HG03432 (cell line): ENCODE measurements at regions not wholly inside any gene's neighbourhood (a gene's known extent, or its start where the extent isn't known, plus 50 kb on each side); places are given as distances from the start of the nearest gene placed in this dataset.
"Not testable (repeated sequence)": the region's sequence is repeated elsewhere in the genome, so short reads cannot be mapped to it uniquely, and the experiment has no call there.

Experiments
- ATAC-seq: cut with Tn5 transposase; IDR thresholded peaks from one replicate; pipeline ENCODE4 v1.9.1; 2021; ENCODE audit warnings: mild to moderate bottlenecking, moderate library complexity; ENCODE audit not compliant: unreplicated experiment

DNA sequence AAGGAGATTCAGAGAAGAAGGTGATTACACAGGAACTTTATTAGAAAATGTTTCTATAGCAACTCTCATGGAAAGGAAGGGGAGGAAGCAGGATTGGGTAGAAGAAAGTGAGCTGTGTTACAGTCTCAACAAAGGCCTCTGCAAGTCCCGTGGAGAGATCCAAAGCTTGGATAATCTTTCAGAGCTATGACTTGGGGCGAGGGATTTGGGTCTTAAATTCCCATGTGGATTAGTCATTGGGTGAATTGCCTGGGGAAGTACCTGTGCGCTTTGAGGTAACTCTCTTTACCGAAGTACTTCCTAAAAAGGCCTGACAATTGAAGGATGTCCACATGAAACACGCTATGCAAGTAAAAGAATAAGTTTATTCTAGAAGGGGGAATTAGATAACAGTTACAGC, 133.8 kb upstream of the ANKRD50 start:
- ATAC-seq: no peak

DNA sequence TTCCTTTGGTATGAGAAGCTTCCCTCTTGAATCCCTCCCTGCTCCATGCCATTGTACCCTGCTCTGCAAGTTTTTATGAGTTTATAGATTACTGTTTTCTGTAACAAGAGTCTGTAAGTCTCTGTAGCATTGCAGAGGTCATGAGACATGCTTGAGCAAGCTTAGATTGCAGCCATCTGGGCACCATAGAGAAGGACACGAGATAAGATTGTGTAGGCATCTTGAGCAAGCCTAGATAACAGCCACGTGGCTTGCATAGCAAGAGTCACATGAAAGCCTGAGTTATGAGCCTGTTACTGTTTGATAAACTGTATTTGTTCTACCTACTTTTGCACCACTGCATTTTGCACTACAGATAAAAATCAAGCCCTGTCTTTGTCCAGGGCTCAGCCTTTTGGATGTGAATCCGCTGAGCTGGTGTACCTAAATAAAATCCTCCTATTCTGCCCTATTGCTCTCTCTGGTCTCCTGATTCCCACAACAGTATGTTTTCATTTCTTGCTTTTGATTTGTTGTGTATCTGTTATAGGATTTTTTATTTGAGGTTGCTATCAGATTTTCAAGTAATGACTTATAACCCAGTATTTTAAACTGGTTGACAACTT, 127.4 kb upstream of the ANKRD50 start:
- ATAC-seq: no peak

DNA sequence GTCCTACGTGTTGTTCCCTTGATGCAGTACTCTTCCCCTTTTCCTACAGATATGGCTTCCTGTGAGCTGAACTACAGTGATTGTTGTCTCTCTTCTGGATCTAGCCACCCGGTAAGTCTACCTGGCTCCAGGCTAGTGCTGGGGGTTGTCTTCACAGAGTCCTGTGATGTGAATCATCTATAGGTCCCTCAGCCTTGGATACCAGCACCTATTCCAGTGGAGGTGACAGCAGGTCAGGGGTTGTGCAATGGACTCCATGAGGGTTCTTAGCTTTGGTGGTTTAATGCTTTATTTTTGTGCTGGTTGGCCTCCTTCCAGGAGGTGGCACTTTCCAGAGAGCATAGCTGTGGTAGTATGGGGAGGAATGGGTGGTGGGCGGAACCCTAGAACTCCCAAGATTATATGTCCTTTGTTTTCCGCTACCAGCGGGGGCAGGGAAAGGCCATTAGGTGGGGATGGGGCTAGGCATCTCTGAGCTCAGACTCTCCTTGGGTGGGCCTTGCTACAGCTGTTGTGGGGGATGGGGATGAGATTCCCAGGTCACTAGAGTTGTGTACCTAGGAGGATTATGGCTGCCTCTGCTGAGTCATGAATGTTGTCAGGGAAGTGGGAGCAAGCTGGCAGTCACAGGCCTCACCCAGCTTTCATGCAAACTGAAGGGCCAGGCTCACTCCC, 121.4 kb upstream of the ANKRD50 start:
- ATAC-seq: no peak

DNA sequence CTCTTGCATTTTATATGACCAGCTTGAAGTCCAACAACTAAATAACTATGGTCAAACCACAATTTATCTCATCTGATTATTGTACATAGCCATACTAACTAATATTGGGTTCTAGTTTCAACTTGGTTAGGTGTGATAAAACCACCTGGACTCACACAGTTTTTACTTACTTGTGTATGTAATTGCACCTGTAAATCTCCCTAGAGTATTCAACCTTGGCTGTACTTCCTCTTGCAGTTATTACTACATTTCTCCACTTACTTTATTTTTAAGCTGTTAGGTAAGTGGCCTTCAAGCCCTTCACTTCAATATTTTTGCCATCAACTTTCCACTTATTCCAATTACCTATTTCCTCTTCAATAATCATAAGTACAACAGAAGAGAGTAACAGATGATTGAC, 115.8 kb upstream of the ANKRD50 start:
- no peak for ATAC-seq

DNA sequence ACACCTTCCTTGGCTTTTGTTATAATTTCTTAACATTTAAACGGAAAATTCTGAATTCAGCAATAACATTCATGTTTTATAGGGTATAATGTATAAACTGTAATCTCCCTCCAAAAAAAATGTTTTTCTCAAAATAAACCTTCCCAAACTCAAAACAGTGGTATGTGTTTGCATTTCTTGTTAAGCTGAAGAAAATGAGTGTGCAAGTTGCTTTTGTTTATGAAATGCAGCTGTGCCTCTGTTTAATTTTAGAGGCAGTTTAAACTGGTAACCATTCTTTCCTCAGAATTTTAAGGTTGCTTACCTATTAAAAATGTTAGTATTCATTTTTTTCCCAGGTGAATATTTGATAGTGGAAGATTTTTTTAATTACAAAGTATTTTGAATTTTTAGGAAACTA, 105.0 kb upstream of the ANKRD50 start:
- ATAC-seq: no peak

DNA sequence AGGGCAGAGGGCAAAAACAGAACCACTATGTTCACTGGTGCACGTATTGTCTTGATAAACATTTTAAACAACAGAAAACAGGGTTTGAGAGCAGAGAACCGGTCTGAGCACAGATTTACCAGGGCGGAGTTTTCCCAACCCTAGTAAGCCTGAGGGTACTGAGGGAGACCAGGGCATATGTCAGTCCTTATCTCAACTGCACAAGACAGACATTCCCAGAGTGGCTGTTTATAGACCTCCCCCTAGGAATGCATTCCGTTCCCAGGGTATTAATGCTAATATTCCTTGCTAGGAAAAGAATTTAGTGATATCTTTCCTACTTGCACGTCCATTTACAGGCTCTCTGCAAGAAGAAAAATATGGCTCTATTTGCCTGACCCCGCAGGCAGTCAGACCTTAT, 99.7 kb upstream of the ANKRD50 start:
- ATAC-seq: not testable (repeated sequence)

DNA sequence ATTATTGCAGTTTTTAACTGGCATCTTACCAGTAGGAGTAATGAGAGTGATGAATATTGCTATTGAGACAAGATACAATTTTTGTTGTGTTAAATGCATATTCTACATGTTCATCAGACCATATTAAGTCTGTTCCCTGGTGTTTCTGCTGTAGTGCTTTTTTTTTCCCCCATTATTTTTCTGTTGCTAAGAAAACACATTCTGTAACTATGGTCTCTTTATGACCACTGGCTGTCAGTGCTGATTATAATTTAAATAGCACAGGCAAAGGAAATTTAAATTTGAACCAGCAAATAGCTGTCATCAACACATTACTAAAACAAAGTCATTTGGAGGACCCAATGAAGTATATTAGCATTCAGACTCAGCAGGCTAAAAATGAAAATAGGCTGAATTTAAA, 98.3 kb upstream of the ANKRD50 start:
- no peak for ATAC-seq

DNA sequence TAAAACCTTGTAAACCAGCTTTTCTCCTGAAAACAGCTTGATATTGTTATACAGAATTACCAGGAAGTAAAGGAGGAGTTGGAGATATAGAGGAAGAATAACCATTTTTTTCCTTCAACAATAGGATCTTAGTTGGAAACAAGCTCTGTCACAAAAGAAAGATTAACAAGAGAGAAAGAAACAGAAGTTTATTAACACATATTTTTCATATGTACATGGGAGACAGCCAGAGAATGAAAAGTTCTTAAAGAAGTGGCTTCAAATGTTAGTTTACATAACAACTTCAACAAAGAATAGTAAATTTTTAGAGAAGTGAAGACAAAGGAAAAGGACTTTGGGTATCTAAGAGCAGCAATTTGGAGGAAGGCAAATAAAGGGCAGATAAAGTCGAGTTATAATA, 94.9 kb upstream of the ANKRD50 start:
- no peak for ATAC-seq

DNA sequence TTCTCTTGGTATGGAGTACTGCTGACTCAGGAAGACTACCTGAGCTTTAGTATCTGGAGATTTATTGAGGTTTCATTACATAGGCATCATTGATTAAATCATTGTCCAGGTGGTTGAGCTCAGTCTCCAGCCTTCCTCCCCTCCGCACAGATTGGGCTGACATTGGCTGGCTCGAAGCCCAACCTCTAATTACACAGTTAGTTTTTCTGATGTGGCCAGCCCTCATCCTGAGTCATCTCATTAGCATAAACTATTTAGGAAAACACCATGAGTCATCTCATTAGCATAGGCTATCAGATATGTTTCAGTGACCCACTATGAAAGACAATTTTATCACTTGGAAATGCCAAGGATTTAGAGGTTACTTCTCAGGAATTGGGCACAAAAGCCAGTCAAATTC, 93.9 kb upstream of the ANKRD50 start:
- no peak for ATAC-seq

DNA sequence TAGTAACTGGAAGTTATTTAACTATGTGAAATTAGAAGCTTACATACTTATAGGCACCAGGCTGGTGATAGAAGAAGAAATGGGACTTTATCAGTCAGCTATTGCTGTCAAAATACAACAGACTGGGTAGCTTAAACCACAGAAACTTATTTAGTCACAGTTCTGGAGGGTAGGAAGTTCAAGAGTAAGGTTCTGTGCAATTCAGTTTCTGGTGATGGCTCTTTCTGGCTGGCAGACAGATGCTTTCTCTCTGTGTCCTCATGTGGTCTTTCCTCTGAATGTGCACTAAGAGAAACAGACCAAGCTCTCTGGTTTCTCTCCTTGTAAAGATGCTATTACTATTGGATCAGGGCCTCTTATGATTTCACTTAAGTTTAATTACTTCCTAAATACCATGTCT, 92.1 kb upstream of the ANKRD50 start:
- peak; percentile 92 for ATAC-seq

DNA sequence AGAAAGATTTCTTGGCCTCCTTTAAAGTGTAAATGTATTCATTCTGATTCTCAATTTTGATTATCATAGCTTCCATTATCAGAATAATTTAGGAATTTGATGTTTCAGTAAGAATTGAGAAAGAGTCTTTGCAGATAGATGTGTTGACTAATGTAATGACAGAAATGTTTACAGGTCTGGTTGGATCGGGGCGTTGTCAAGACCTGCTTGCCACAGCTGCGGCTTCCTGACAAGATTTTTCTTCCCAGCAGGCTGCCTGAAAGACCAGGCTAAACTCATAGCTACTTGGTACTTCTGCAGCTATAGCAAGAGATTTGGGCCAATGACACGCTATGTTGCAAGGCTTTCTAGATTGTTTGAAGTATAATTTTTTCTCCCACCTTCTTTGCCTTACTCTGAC, 91.5 kb upstream of the ANKRD50 start:
- peak; percentile 3 for ATAC-seq

DNA sequence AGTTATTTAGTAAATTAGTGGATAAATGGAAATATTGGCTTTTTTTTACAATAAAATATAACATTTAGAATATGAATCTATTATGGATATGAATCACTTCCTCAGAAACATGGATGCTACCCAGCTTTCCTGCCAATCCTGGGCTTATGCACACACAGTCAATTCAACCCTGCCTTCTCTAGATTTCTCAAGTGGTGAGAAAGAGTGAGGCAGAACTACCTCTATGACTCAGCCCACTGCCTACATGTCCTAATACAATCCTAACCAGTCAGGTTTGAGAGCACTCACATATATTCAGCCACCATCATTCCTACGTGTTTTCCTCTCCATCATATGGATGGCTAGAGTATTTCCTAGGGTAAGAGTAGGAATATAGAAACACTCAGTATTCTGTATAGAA, 91.1 kb upstream of the ANKRD50 start:
- peak; percentile 74 for ATAC-seq

DNA sequence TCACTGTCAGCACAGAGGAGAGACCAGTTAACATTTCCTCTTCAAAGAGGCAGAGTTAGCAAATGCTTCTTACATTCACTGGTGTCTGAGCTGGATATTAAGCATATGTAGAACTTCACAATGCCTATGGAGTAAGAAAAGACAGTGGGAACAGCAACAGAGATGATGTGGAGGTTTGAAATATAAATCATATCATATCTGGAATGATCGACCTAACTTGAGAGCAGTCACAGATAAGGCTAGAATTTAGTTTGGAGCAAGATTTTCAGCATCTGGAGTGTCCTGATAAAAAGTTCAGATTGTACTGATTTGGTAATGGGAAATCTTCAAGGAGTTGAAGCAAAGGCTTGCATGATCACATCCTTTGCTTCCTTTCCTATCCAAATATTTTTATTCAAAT, 90.5 kb upstream of the ANKRD50 start:
- ATAC-seq: no peak

DNA sequence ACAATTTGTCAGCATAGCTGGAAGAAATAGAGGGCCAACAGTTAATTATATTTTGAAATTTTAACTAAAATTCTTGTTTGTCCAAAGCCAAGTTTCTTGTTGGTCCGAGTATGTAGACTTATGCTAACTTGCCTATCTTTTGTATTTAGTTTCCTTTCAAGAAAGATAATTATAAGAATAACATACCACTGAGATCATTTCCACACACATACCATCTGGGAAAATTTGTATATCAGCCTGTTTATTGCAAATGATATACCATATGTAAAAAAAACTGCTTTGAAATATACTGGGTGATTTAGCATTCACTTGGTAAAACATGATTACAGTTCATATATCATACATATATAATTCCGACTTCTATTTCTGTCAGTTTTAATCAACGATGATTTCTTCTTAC, 84.7 kb upstream of the ANKRD50 start:
- ATAC-seq: no peak

DNA sequence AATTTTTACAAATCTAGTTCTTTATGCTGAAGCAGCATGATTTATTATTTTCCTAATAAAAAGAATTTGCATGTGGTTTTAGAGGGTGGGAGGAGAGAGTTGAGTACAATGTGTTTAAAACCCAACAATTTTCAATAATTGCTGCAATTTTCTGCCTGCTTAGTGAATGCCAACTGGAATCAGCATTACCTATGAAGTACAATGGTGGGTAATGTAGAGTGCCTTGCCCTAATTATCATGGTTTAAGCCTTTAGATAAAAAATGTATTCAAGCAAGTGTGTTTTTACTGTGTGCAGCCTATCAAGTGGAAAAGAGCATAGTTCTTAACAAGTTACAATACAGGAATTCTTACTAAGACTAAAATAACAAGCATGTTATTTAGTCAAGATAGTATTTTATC, 77.9 kb upstream of the ANKRD50 start:
- ATAC-seq: no peak

DNA sequence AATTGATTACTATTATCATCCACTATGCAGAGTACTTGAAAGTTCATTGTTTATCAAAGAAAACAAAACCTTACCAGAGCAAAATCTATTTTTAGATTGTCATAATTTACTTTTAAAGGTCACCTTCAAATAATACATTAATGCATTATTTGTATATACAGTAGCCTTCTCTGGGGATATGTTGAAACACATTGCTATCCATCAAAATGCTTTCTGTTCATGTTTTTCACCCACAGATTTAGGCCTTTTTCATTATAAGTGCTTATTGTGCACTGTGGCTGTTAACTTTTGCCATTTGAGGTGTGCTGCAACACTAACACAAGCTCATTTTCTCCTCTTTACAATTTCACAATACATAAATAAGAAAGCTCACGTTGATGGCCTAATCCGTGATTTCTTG, 74.1 kb upstream of the ANKRD50 start:
- ATAC-seq: no peak

DNA sequence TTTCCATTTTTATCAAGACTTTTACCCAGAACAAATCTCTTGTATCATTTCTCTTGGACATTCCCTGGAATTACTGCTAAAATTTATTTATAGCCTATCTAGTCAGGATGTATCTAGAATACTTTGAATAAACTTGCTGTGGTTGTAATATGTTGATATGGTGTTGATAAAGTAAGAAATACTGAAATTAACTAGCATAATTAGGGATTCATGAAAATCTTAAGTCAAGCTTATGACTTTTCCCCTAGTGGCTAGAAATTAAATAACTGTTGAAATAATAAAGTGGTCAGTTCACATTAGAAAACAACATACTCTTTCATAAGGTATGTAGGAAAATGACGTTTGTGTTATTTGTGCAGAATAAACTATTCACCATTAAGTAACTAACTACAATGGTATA, 73.1 kb upstream of the ANKRD50 start:
- ATAC-seq: no peak

DNA sequence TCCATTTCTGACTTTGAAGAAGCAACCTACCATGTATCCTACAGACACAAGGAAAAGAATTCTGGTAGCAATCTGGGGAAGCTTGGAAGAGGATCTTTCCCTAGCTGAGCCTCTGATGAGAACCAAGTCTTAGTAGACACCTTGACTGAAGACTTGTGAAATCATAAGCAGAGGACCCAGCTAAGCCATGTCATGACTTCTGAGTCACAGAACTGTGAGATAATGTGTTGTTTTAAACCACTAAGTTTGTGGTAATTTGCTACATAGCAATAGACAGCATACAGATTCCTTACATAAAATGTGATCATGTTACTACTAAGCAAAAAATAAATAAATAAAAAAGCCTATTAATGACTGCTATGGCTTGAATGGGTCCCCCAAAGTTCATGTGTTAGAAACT, 71.3 kb upstream of the ANKRD50 start:
- no peak for ATAC-seq

DNA sequence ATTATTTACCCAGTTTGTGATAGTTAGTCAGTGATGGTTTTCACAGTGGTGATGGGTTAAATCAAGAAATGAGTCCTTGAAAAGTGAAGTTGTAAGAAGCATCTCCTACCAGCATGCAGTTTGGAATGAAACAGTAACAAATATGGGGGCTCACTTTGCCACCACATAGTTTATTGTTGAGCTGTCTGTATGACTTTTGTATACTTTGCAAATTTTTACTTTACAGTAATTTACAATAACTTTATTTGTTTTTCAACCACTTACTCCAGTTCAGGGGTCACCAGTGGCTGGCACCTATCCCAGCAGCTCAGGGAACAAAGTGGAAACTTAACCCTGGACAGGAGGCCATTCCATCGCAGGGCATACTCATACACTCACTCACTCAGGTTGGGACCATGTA, 64.5 kb upstream of the ANKRD50 start:
- no peak for ATAC-seq

DNA sequence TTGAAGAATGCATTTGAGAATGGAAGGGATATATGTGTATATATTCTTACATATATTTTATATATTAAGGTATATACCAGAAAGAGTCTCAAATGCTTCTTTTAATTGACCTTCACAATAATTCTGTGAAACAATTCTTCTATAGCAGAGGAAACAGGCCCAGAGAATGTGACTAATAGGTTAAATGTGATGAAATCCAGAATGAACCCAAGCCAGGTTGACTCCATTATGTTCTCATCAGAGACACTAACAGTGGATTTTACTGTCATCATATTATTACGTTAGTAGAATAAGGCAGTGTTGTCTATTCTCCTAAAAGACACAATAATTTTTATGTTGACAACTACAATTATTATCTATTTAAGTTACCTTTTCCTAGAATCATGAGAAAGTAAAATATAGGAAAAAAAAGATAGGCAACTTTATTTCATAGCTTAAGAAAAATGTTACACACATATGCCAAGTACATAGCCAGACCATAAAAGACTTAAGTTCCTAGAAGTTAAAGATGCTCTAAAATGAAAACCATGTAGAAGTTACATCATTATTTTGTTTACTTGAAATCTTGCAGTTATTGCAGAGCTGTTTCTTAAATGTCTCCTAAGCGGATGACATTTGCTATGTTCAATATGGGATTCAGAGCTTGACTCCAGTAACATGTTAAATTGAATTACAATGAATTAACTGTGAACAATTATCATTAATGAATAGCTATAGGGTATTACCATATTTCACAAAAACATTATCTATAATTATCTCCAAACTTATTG, 56.2 kb upstream of the ANKRD50 start:
- no peak for ATAC-seq

DNA sequence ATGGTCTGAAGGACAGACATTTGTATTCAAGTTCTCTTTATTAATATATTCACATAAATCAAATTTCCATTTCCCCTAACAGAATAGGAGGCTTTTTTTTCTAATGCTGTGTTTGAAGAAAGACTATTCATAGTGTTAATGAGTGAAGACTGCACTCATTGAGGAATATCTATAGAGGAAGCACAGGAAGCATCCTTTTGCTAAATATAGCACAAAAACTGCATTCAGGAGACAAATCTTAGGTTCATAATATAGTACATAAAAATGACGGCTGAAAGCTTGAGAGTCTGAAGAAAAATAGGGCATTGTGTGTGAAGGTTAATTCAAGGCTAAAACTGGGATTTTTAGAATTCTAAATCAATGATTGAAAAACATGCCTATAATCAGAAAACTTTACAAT, 50.4 kb upstream of the ANKRD50 start:
- ATAC-seq: no peak
